Coronary artery (tissue), 2 donors: ENCODE measurements at regions not wholly inside any gene's neighbourhood (a gene's known extent, or its start where the extent isn't known, plus 50 kb on each side); places are given as distances from the start of the nearest gene placed in this dataset.
"Not testable (repeated sequence)": the region's sequence is repeated elsewhere in the genome, so short reads cannot be mapped to it uniquely, and the experiment has no call there.

Experiments
- DNase-seq: peaks from one replicate; pipeline ENCODE4 v3.0.0-alpha.2; 2017; ENCODE audit warnings: low spot score
- H3K27ac ChIP-seq, 2 donors: fragments of 200-600 bp; sonication (generic); one replicate each; pipeline ENCODE4 v1.5.1; 2016 to 2019
- H3K4me3 ChIP-seq: fragments of 200-600 bp; sonication (generic); 2 replicates; pipeline ENCODE4 v1.5.1; 2016; ENCODE audit warnings: mild to moderate bottlenecking, moderate library complexity
- TF ChIP-seq, protein P1 (sequence below): fragments of 200-600 bp; sonication (generic); IDR thresholded peaks from one replicate; pipeline ENCODE4 v1.5.1; 2019; ENCODE audit warnings: antibody characterized with exemption

DNA sequence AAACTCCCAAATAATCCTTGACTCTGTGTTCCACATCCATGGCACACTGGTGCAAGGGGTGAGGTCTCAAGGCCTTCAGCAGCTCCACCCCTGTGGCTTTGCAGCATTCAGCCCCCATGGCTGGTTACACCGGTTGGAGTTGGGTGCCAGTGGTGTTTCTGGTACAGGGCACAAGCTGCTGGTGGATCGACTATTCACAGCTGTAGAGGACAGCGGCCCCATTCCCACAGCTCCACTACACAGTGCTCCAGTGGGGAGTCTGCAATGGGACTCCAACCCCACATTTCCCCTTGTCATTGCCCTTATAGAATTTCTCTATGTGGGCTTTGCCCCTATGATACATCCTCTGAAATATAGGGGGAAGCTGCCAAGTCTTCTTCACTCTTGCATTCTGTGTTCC lies 64.3 kb upstream of the SGO1 start:
- TF ChIP-seq, protein P1, sequence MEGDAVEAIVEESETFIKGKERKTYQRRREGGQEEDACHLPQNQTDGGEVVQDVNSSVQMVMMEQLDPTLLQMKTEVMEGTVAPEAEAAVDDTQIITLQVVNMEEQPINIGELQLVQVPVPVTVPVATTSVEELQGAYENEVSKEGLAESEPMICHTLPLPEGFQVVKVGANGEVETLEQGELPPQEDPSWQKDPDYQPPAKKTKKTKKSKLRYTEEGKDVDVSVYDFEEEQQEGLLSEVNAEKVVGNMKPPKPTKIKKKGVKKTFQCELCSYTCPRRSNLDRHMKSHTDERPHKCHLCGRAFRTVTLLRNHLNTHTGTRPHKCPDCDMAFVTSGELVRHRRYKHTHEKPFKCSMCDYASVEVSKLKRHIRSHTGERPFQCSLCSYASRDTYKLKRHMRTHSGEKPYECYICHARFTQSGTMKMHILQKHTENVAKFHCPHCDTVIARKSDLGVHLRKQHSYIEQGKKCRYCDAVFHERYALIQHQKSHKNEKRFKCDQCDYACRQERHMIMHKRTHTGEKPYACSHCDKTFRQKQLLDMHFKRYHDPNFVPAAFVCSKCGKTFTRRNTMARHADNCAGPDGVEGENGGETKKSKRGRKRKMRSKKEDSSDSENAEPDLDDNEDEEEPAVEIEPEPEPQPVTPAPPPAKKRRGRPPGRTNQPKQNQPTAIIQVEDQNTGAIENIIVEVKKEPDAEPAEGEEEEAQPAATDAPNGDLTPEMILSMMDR, result no peak
- Histone ChIP-seq H3K27ac (no peak overlapping the region), H3K4me3 (no peak overlapping the region)
- DNase-seq, result no peak

DNA sequence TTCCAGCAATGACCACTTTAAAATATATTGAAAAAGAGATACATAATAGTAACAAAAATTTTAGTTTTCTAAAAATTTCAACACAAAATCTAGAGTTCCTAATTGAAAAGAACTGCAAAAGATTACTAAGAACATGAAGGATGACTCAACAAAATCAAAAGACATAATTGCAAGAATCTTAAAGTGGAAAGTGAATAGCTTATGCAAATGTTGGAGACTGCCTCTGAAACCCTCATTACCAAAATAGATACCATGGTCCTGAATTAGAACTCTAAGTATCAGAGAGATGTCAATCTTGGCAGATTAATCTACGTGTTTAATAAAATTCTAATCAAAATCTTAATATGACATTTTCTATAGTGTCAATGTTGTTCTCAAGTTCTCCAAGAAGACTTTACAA lies 60.7 kb upstream of the SGO1 start:
- Histone ChIP-seq H3K27ac (no peak overlapping the region), H3K4me3 (no peak overlapping the region)
- TF ChIP-seq, protein P1, result no peak
- DNase-seq, result no peak

DNA sequence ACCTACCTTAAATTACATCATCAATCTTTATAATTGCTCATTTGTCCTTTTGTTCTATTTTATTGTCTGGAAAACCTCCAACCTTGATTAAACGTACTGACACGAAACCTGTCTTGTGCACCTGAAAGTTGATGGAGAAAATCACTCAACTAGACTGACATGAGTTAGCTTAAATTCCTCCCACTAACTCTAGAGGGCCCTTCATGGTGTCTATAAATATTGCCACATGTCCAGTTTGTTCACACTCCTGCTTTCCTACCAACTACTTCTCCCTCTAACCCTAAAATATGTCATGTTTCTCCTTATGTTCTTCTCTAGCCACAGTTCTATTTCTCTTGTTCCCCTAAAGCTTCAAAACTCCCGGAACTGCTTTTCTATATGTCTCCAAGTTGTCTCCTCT lies 59.8 kb upstream of the SGO1 start:
- Histone ChIP-seq H3K27ac (no peak overlapping the region), H3K4me3 (no peak overlapping the region)
- DNase-seq, result no peak
- TF ChIP-seq, protein P1, result no peak

DNA sequence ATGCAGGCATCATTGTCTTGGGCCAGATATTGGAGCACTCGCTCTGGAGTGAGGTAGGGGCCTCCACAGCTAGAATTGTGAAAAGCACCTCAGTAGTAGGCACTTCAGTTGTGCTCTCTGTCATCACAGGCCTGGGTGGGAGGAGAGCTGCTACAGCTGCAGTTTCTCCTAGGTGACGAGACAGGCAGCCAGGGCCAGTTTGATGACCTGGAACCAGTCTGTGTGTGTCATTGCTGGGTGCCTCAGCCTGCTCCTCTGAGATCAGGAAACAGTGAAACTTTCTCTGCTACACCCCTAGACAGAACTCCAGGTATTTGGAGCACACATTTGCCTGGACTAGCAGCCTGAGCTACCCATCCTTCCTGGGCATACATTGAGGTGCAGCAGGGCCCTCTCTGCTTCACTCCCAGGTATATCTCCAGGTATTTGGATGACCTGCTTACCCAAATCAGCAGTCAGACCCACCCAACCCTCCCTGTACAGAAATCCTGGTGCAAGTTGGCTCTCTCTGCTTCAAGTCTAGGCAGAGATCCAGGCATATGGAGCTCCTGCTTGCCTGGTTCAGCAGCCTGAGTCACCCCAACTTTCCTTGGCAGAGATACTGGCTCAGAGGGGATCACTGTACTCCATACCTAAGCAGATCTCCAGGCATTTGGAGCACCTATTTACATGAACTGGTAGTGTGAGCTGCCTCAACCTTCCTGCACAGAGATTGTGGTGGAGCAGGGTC lies 54.3 kb upstream of the SGO1 start:
- TF ChIP-seq, protein P1, result no peak
- no peak for DNase-seq
- no peak overlapping the region for H3K27ac ChIP-seq
- no peak overlapping the region for H3K4me3 ChIP-seq

DNA sequence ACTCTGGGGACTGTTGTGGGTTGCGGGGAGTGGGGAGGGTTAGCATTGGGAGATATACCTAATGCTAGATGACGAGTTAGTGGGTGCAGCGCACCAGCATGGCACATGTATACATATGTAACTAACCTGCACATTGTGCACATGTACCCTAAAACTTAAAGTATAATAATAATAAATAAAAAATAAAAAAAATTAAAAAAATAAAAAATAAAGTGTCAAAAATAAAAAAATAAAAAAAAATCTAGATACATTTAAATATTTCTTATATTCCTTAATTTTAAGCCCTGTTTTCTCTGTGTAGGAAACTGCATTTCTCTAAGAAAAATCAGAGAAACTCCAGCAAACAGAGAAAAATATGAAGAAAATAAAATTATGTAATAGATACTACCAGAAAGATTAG lies 52.2 kb upstream of the SGO1 start:
- DNase-seq, H3K27ac ChIP-seq, H3K4me3 ChIP-seq: not testable (repeated sequence)

DNA sequence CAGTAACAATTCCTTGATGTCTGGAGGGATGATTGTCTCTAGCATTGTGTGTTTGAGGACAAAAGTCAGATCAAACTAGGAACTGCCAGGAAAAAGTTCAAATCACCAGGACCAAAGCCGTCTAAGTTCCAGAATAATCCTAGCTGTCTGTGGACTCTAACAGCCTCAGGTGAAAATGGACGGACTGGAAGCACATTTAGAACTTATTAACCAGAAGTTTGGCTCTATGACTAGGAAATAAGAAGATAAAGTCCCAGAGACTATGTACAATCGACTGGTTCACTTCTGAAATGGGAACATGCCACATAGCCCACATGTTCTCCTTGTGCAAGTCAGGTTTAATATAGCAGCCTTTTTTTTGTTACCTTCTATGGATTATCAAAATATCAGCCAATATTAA lies 50.6 kb upstream of the SGO1 start:
- no peak overlapping the region for H3K4me3 ChIP-seq
- no peak overlapping the region for H3K27ac ChIP-seq
- TF ChIP-seq, protein P1, result no peak
- no peak for DNase-seq
